DND-41 (cell line): ENCODE measurements at regions not wholly inside any gene's neighbourhood (a gene's known extent, or its start where the extent isn't known, plus 50 kb on each side); places are given as distances from the start of the nearest gene placed in this dataset.

Experiments
- CTCF ChIP-seq: IDR thresholded peaks from 2 replicates; pipeline ENCODE4 v1.5.1; 2012; ENCODE audit warnings: borderline replicate concordance, low read length, moderate library complexity, mild to moderate bottlenecking; ENCODE audit not compliant: poor library complexity, severe bottlenecking; ENCODE audit errors: extremely low read depth
- EZH2 ChIP-seq: IDR thresholded peaks from 3 replicates; pipeline ENCODE4 v1.6.1; 2012; ENCODE audit warnings: borderline replicate concordance, low read depth, mild to moderate bottlenecking, moderate library complexity, low read length, inconsistent platforms; ENCODE audit not compliant: severe bottlenecking

GRCh38 chr9:75454043-75454442 is 365.7 kb downstream of the OSTF1 start:
- TF ChIP-seq CTCF (no peak), EZH2 (no peak)
